GM21619 (cell line): ENCODE measurements at regions not wholly inside any gene's neighbourhood (a gene's known extent, or its start where the extent isn't known, plus 50 kb on each side); places are given as distances from the start of the nearest gene placed in this dataset.

Experiments
- ATAC-seq: cut with Tn5 transposase; IDR thresholded peaks from one replicate; pipeline ENCODE4 v1.9.1; 2021; ENCODE audit not compliant: unreplicated experiment

GRCh38 chr6:56407883-56408410 lies 160.6 kb upstream of the COL21A1 start:
- ATAC-seq = no peak

- ATAC-seq = peak; percentile 79
Observed at GRCh38 chr6:56406276-56407269, 159.2 kb upstream of the COL21A1 start.

- ATAC-seq = no peak
Observed at GRCh38 chr6:56404599-56404998, 157.2 kb upstream of the COL21A1 start.

GRCh38 chr6:56403745-56404144 lies 156.4 kb upstream of the COL21A1 start:
- ATAC-seq = no peak

- no peak for ATAC-seq
Observed at GRCh38 chr6:56401477-56402070, 154.2 kb upstream of the COL21A1 start.

GRCh38 chr6:56400273-56400672 lies 152.9 kb upstream of the COL21A1 start:
- ATAC-seq = no peak

GRCh38 chr6:56399672-56400263 lies 152.4 kb upstream of the COL21A1 start:
- ATAC-seq = no peak

- no peak for ATAC-seq
Observed at GRCh38 chr6:56399250-56399671, 151.9 kb upstream of the COL21A1 start.

- no peak for ATAC-seq
Observed at GRCh38 chr6:56396435-56396834, 149.1 kb upstream of the COL21A1 start.

GRCh38 chr6:56393615-56394612 lies 146.5 kb upstream of the COL21A1 start:
- peak; percentile 56 for ATAC-seq

GRCh38 chr6:56388415-56388755 lies 141.0 kb upstream of the COL21A1 start:
- ATAC-seq = no peak

GRCh38 chr6:56387621-56388414 lies 140.4 kb upstream of the COL21A1 start:
- no peak for ATAC-seq

GRCh38 chr6:56386717-56387116 lies 139.3 kb upstream of the COL21A1 start:
- ATAC-seq = no peak

- no peak for ATAC-seq
Observed at GRCh38 chr6:56385981-56386593, 138.7 kb upstream of the COL21A1 start.

GRCh38 chr6:56383160-56383559 lies 135.8 kb upstream of the COL21A1 start:
- ATAC-seq = no peak

- no peak for ATAC-seq
Observed at GRCh38 chr6:56382416-56382940, 135.1 kb upstream of the COL21A1 start.

- no peak for ATAC-seq
Observed at GRCh38 chr6:56381801-56382251, 134.4 kb upstream of the COL21A1 start.

- ATAC-seq = no peak
Observed at GRCh38 chr6:56380476-56380875, 133.1 kb upstream of the COL21A1 start.
